Hepatocyte (in vitro differentiated cells): ENCODE measurements at regions not wholly inside any gene's neighbourhood (a gene's known extent, or its start where the extent isn't known, plus 50 kb on each side); places are given as distances from the start of the nearest gene placed in this dataset.

ENCODE experiments used
- DNase-seq: peaks from one replicate; pipeline ENCODE4 v3.0.0-alpha.2; 2016; ENCODE audit warnings: low spot score
- H2AFZ ChIP-seq: fragments of 200-600 bp; sonication (generic); 2 replicates; pipeline ENCODE4 v1.6.0; 2016; ENCODE audit warnings: antibody characterized with exemption, mild to moderate bottlenecking
- H3K27ac ChIP-seq: fragments of 200-600 bp; sonication (generic); 2 replicates; pipeline ENCODE4 v1.5.1; 2016; ENCODE audit warnings: mild to moderate bottlenecking
- H3K27me3 ChIP-seq: fragments of 200-600 bp; sonication (generic); 2 replicates; pipeline ENCODE4 v1.6.1; 2016
- H3K36me3 ChIP-seq: fragments of 200-600 bp; sonication (generic); replicated peaks from 2 replicates; pipeline ENCODE4 v1.5.1; 2016; ENCODE audit warnings: low read depth; ENCODE audit not compliant: insufficient read depth
- H3K4me1 ChIP-seq: fragments of 200-600 bp; sonication (generic); 2 replicates; pipeline ENCODE4 v1.5.1; 2016; ENCODE audit warnings: mild to moderate bottlenecking, moderate library complexity; ENCODE audit not compliant: insufficient read depth
- H3K4me2 ChIP-seq: fragments of 200-600 bp; sonication (generic); 2 replicates; pipeline ENCODE4 v1.6.0; 2016
- H3K4me3 ChIP-seq: fragments of 200-600 bp; sonication (generic); 2 replicates; pipeline ENCODE4 v1.5.1; 2016; ENCODE audit warnings: mild to moderate bottlenecking
- H3K79me2 ChIP-seq: fragments of 200-600 bp; sonication (generic); 2 replicates; pipeline ENCODE4 v1.6.0; 2017; ENCODE audit warnings: mild to moderate bottlenecking
- H3K9me2 ChIP-seq: fragments of 200-600 bp; sonication (generic); replicated peaks from 2 replicates; pipeline ENCODE4 v1.6.0; 2017; ENCODE audit warnings: mild to moderate bottlenecking; ENCODE audit not compliant: insufficient read depth
- H3K9me3 ChIP-seq: fragments of 200-600 bp; sonication (generic); 2 replicates; pipeline ENCODE4 v1.5.1; 2016; ENCODE audit warnings: low read depth, mild to moderate bottlenecking
- H4K20me1 ChIP-seq: fragments of 200-600 bp; sonication (generic); 2 replicates; pipeline ENCODE4 v1.6.0; 2016; ENCODE audit warnings: mild to moderate bottlenecking; ENCODE audit not compliant: insufficient read depth, poor library complexity, severe bottlenecking
- EZH2 ChIP-seq: fragments of 200-600 bp; sonication (generic); IDR thresholded peaks from 2 replicates; pipeline ENCODE4 v1.6.1; 2016; ENCODE audit warnings: antibody characterized with exemption, mild to moderate bottlenecking, borderline replicate concordance
- EZH2phosphoT487 ChIP-seq: fragments of 200-600 bp; sonication (generic); IDR thresholded peaks from one replicate; pipeline ENCODE4 v1.6.1; 2018; ENCODE audit warnings: antibody characterized with exemption, mild to moderate bottlenecking, low read depth, moderate library complexity; ENCODE audit not compliant: unreplicated experiment, severe bottlenecking
- WGBS: methylation state at CpG from one replicate; pipeline ENCODE4 v1.1.6; 2016; ENCODE audit warnings: low lambda C conversion rate; ENCODE audit errors: missing lambda C conversion rate; 5-methylcytosine and 5-hydroxymethylcytosine counted together
- TF ChIP-seq, protein P1 (sequence below): fragments of 200-600 bp; sonication (generic); IDR thresholded peaks from 2 replicates; pipeline ENCODE4 v1.5.1; 2016; ENCODE audit warnings: antibody characterized with exemption, mild to moderate bottlenecking; ENCODE audit not compliant: poor library complexity

DNA sequence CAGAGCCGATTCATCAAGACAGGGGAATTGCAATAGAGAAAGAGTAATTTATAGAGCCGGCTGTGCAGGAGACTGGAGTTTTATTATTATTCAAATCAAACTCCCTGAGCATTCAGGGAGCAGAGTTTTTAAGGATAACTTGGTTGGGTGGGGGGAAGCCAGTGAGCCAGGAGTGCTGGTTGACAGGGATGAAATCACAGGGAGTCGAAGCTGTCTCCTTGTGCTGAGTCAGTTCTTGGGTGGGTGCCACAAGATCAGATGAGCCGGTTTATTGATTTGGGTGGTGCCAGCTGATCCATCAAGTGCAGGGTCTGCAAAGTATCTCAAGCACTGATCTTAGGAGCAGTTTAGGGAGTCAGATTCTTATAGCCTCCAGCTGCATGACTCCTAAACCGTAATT, 95.4 kb upstream of the CCDC80 start:
- no peak overlapping the region for H2AFZ ChIP-seq
- H4K20me1 ChIP-seq, result no peaks in the 10 kb centered on the region
- no peak overlapping the region for H3K4me3 ChIP-seq
- H3K36me3 ChIP-seq, result no peaks in the 10 kb centered on the region
- DNase-seq, result no peak
- peaks cover 6% of the 10 kb centered on the region for H3K4me1 ChIP-seq
- no peak for TF ChIP-seq EZH2phosphoT487
- no peak for TF ChIP-seq EZH2
- TF ChIP-seq, protein P1, sequence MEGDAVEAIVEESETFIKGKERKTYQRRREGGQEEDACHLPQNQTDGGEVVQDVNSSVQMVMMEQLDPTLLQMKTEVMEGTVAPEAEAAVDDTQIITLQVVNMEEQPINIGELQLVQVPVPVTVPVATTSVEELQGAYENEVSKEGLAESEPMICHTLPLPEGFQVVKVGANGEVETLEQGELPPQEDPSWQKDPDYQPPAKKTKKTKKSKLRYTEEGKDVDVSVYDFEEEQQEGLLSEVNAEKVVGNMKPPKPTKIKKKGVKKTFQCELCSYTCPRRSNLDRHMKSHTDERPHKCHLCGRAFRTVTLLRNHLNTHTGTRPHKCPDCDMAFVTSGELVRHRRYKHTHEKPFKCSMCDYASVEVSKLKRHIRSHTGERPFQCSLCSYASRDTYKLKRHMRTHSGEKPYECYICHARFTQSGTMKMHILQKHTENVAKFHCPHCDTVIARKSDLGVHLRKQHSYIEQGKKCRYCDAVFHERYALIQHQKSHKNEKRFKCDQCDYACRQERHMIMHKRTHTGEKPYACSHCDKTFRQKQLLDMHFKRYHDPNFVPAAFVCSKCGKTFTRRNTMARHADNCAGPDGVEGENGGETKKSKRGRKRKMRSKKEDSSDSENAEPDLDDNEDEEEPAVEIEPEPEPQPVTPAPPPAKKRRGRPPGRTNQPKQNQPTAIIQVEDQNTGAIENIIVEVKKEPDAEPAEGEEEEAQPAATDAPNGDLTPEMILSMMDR, result no peak
- WGBS, result 69% methylated on average over 5 of the region's 5 CpGs
- no peaks in the 10 kb centered on the region for H3K27me3 ChIP-seq
- no peaks in the 10 kb centered on the region for H3K79me2 ChIP-seq
- no peaks in the 10 kb centered on the region for H3K9me3 ChIP-seq
- H3K27ac ChIP-seq, result no peak overlapping the region
- no peaks in the 10 kb centered on the region for H3K9me2 ChIP-seq
- H3K4me2 ChIP-seq, result no peak overlapping the region

DNA sequence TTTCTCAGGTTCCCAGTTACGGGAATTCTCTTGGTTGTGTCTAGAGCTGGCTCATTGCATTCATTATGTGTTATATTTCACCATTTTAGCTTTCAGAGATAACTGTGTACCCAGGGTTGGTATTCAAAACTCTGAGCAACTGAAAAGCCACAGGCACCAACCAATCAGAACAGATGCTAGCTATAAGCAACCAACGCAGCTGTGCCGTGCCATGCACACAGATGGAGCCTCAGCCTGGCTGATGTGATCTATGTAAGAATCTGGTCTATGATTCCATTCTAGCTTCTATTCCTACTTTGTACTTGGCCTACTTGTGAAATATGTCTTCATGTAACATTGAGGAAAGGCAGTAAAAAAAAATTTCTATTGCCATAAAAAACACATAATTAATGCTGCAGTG, 95.0 kb upstream of the CCDC80 start:
- Histone ChIP-seq H2AFZ (no peak overlapping the region), H3K4me2 (no peak overlapping the region), H4K20me1 (no peaks in the 10 kb centered on the region), H3K4me3 (no peak overlapping the region), H3K9me2 (no peaks in the 10 kb centered on the region), H3K27ac (no peak overlapping the region), H3K27me3 (no peaks in the 10 kb centered on the region), H3K36me3 (no peaks in the 10 kb centered on the region), H3K4me1 (peaks cover 6% of the 10 kb centered on the region), H3K9me3 (no peaks in the 10 kb centered on the region), H3K79me2 (no peaks in the 10 kb centered on the region)
- no peak for DNase-seq
- TF ChIP-seq, protein P1, result no peak
- TF ChIP-seq EZH2 (no peak), EZH2phosphoT487 (no peak)
- WGBS, result 91% methylated on average over 3 of the region's 3 CpGs

DNA sequence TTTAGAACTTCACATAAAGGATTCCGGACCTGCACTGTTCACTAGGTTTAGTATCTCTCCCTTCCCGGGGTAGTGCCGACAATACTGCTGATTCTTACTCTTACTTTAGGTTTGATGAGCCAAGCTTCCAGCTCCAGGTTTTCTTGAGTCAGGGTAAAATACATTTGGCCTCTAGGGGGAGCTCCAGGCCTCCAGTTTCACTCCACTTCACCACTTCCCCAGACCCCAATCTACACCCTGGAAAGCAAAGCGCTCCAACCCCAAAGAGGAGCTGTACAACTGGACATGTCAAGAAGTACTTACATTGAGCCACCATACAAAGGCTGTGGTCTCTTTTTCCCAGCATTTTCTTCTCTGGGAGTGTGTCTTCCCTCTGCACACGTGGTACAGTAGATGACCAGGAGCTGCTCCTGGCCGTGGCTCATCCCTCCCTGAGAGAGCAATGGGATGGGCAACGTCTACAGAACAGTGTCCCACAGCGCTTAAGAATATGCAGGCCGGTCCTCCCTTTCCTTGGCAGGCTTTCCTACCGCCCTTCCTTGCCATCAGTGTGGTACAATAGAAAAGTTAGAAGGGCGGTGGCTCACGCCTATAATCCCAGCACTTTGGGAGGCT, 93.9 kb upstream of the CCDC80 start:
- H3K79me2 ChIP-seq, result no peaks in the 10 kb centered on the region

More for the DNA sequence above, 93.9 kb upstream of the CCDC80 start:
- H3K27me3 ChIP-seq, result no peaks in the 10 kb centered on the region
- TF ChIP-seq EZH2phosphoT487, result no peak
- TF ChIP-seq, protein P1, result peak; percentile 63
- H3K4me1 ChIP-seq, result peaks cover 5% of the 10 kb centered on the region
- H3K27ac ChIP-seq, result no peak overlapping the region
- no peaks in the 10 kb centered on the region for H3K9me2 ChIP-seq
- H3K9me3 ChIP-seq, result no peaks in the 10 kb centered on the region
- peak; percentile 75 for DNase-seq
- 71% methylated on average over 12 of the region's 12 CpGs for WGBS
- H3K36me3 ChIP-seq, result no peaks in the 10 kb centered on the region
- no peak overlapping the region for H3K4me3 ChIP-seq
- H3K4me2 ChIP-seq, result no peak overlapping the region
- no peaks in the 10 kb centered on the region for H4K20me1 ChIP-seq
- H2AFZ ChIP-seq, result no peak overlapping the region
